NCI-H446 (cell line): ENCODE measurements at regions not wholly inside any gene's neighbourhood (a gene's known extent, or its start where the extent isn't known, plus 50 kb on each side); places are given as distances from the start of the nearest gene placed in this dataset.

Experiments
- DNase-seq, 2 experiments: peaks; one replicate each; lab custom pipeline; 2025; lab: John Stamatoyannopoulos, UW

DNA sequence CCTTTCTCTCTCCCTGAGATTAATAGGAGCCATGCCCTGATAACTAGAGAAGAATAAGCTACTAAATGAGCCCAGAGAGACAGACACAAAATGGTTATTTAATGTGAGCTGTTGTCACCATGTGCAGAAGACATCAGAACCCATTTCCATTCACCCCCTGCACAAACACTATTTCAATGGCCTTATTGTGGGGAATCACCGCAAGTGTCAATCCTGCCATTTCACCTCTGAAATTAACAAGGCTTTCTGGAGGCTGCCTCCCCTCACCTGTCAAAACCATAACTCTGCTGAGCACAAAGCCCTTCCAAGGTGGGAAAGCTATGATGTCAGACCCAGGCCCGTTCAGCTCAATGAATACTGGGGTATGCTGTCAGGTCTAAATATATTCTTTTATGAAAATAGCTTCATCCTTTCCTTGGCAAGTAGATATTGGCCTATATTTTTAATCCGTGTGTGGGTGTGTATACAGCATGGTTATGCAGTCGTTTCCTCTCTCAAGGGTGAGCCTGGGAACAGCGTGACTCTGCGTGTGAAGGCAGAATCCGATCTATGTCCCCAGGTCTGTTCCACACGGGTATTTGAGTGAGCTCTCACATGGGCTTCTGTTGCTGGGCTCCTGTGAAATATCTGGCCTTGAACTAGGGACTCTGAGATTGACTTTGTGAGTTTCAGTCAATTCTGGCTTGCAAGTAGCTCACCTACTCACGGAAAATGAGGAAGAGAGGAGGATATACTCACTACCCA is 266.3 kb downstream of the FBXW7 start:
- no peak for DNase-seq

DNA sequence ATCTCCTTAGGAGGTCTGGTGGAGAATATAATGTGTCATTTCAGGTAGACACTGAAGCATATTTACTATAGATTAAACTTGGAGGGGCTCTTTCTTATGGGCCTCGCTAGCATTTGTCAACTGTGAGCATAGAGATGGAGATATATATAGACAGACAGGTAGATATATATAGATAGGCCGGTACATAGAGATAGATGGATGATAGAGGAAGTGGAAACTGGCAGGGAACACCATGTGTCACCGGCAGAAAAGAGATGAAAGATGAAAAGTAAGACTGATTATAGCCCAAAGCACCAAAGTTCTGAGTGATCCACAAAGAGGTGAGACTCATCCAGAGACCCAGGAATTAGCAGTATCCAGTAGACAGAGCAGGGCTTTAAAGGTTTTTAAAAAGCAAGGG is 268.1 kb downstream of the FBXW7 start:
- no peak for DNase-seq

DNA sequence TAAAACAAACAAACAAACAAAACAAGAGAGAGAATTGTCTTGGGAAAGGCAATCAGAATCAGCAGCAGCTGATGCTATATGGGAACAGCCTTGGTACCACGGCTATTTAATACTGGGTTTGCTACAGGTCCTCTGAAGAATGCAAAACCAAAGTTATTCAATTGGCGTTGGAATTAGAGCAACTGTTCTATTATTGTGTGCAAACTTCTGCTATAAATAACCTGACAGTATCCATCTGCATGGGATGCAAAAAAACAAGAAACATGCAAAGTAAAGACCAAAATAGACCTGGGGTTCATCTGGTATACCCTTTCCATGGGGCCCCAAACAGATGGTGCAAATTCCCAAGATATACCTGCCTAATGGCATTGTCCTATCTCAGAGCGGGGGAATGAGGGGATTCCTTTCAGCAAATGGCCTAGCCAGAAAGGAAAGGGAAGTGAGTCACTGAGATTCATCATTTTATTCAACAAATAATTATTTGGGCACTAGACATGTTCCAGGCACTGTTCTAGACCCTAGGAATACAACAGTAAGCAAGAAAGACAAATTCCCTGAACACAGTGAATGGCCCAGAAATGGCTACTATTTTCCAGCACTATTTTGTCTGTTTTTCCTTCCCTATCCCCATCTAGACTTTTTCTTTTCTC is 268.9 kb downstream of the FBXW7 start:
- no peak for DNase-seq

DNA sequence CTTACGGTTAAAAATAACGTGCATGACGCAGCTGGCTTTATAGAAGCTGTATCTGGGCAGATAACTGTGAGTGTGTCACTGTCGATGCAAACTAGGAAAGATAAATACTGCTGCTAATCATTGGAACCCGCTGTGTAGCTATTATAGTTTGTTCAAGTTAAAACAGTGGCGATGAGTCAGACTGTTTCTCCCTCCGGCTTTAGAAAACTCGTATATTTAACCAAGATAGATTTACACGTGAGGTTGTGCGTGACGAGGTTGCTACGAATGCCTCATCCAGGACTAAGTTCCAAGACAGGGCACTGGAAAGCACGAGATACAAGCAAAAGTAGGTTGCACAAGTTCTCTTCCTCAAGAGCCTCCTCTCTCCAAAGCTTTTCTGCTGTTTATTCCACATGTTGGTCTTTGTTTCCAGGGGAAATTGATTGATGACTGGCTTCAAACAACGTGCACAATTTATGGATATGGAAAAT is 270.7 kb downstream of the FBXW7 start:
- no peak for DNase-seq

DNA sequence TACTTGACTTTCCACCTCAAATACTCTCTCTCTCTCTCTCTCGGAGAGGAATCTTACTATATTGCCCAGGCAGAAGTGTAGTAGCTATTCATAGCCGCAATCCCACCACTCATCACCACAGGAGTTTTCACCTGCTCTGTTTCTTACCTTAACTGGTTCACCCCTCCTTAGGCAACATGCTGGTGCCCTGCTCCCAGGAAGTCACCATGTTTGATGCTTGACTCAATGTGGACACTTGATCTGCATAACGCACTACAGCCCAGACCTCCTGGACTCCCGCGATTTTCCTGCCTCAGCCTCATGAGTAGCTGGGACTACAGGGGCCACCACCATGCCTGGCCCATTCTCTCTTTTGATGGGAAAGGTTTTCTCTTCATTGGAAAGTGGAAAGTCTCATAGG is 271.8 kb downstream of the FBXW7 start:
- DNase-seq: no peak

DNA sequence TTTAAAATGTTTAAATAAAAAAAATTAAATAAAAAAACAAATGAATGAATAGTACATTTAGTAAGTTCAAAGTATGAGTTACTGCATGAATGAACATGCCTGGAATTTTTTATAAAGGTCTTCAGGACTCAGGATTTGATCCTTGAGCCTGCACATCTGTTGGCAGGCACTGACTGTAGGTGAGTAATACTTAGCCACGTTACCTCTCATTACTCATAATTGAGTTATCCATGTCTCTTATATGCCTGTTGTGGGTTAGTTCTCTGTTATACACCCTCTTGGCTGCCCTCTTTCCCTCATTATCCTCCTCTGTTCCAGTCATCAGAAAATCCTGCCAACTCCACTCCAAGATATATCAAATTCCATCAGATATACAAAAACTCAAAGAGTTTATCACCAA is 276.0 kb downstream of the FBXW7 start:
- DNase-seq: no peak

DNA sequence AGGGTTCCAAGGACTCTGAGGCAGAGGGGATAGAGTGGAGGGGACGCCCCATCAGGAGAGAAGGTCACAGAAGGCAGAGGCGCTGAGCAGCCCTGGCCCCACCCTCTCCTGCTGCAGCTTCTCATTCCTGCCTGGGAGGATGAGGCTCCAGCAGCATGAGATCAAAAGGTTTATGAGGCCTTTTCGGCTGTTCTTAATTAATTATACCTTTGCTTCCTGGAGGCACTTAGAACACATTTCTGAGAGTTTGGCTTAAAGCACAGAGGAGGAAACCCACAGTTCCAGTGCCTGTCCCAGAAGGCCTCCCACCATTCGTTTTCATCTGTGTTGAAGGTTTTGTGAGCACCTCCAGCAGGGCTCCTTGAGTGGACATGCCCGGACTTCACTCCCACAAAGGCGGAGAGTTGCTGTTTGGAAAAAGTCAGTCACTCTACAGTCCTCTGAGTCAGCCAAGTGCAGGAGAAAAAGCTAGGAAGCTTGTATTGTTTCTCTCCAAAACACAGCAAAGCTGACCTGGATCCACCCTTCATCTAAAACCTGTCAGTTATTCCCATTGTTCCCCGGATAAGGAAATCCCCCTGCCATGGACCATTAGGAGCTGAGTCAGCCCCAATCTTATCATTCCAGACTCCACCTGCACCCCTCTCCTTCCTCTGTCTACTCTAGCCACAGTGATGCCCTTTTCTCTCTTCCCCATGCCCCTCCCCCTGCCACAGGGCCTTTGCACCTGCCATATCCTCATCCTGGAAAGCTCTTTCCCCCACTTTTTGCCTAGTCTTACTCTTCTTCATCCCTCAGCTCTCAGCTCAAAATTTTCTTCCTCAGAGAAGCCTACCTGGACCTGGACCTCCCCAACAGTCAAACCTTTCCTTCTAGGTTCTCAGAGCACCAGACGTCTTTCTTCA is 276.8 kb downstream of the FBXW7 start:
- no peak for DNase-seq

DNA sequence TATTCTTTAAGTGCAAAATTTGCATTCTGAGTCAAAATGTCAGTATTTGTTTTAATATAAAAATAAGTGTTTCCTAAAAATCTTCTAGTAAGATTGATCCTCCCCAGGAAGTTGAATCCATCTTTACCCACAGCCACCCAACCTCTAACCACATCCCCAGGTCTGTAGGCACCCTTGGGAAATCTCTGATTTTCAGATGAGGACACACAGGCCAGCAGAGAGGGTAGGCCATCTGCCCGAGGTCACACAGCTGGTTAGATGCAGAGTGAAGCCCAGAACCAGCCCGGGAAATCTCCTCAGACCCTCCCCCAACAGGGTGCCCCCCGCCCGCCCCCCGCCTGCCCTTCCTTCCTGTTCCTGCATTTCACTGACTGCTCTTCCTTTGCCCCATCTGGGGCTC is 277.5 kb downstream of the FBXW7 start:
- no peak for DNase-seq

DNA sequence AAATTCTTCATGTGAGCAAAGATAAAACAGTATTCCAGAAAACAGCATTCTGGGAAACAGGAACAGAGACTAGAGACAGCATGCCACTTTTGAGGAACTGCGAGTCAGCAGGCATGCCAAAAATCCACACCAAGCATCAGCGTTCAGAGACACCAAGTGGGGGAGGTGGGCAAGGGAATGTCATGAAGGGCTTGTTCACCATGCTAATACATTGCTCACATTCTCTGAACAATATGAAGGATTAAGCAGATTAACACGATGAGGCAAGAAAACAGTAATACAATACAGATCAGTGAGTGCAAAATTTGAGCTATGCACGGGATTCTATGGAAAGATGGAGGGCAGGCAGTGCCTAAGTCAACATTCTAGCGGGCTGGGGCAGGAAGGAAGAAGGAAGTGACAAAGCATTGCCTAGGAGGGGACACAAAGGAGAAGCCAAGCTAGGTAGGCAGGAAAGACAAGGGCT is 278.3 kb downstream of the FBXW7 start:
- DNase-seq: no peak

DNA sequence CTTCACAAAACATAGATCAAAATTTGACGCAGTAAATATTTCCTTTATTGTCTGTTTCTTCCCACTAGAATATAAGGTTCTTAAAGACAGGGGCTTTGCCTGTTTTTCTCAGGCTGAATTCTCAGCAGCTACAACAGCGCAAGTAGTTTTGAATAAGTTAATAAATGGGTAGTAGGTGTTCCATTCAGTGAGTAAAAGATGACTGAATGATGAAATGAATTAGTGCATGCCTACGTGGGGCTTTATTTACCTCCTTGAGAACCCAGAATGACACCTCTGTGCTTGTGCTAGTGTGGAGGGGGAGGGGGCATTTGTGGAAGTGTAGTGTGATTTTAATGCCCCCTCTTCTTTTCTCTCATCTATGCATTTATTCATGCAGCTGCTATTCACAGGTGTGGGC is 278.9 kb downstream of the FBXW7 start:
- no peak for DNase-seq

DNA sequence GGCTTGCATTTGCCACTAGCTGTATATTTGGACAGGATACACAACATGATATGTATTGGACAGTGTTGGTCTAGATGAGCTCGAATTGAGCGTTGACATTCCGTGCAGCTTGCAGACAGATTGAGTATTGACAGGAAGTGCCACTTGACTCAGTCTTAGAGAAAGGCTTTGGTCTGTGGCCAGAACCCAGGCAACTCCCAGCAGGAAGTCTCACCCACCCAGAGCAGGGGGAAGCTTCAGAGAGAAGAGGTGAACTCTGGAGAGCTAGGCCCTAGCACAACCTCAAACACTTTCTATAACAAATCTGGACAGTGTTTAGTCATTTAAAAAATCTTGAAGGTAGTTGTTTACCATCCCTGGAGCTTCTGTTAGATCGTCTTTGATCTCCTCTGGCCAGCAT is 280.5 kb downstream of the FBXW7 start:
- DNase-seq: peak in 1 of 2 experiments; percentile 2

DNA sequence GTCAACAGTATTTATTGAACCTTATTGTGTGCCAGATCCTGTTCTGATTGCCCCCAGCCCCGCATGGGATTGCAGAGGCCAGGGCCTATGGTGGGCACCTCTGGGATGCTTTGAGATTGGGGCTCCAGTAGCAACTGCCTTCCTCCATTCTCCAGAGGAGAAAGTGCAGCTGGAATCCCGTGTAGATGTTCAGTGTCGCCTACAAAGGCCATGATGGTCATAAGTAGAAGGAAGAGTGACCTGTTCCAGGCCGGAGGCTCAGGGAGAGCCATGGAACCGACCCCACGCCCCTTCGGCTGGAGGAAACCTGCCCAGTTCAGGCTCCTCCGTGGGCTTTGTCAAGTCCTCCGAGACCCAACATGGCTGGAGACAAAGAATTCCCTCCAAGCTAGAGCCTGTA is 287.5 kb downstream of the FBXW7 start:
- no peak for DNase-seq

DNA sequence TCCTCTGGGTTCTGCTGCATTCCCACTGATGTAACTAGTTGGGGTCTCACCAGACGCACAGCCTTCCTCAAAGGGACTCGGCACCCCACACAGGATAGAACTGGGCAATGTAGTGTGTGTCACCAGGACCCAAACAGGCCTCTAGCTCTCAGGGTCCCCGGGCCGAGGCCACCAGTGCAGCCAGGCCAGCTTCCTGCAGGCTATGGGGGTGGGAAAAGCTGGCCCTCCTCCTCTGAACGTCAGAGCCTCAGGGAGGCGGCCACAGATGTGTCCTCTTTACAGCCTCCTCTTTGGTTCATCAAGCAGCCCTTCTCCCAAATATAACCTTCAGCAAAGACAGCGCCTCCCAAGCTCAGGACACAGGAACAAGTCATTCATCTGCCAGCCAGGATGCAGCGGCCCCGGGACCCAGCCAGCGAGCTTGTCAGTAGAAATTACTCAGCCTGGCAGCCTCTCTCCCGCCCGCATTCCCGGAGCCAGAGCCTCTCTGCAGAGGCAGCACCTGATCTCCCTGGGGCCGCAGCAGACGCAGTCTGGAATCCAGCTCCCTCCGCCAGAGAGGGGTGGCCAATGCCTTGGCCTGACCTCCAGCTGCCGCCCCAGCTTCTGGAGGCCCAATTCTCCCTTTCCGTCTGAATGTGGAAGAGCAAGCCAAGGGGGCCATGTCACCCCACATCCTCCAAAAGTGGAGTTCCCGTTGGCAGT is 288.5 kb downstream of the FBXW7 start:
- DNase-seq: no peak

DNA sequence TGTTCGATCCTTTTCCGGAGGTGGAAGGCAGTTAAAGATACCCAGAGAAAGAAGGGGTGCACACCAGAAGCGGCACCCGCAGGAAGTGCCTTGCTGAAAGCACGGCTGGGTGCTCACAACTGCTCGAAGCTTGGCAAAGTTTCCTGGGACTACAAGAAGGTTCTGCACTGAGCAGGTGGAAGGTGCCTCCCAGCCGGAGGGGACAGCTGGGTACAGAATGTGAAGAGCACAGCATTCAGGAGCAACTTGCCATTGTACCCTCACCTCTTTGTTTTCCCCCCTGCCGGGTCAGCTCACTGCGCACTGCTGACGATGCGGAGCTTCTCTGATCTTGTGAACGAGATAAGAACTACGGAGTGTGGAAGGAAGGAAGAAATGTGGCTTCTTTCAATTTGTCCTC is 289.2 kb downstream of the FBXW7 start:
- no peak for DNase-seq

DNA sequence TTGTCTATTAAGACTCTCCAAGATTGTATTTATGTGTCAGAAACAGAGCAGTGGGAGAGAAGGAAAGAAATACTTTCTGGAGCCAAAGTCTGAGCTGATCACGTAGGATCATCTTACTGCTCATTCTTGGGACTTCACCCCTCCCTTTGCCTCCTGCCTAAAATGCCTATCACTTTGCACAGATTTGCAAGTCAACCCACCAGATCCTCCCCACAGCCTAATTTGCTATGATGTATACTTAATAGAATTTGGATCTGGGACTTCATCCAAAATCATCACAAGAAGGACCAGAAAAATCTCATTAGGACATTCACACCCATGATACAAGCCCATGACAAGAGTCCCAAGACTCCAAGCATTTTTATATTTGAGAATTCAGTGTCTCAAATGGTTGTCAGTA is 290.2 kb downstream of the FBXW7 start:
- no peak for DNase-seq

DNA sequence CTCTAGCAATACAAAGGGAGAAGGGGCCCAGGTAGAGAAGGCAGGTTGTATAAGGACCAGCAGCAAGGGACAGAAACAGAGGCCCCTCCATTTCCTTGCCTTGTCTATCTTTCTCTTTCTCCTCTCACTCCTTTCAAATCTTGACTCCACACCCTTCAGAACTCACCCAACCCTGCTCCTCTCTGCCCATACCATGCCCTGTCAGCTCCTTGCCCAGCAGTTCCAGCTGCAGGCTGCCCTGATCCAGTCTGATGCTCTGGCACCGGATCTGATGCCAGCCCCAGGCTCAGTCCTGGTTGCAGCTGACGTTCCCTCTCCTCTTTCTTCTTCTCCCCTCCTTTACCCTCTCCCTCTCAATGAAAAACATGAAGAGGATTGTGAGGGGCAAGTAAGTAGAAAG is 291.2 kb downstream of the FBXW7 start:
- DNase-seq: no peak

DNA sequence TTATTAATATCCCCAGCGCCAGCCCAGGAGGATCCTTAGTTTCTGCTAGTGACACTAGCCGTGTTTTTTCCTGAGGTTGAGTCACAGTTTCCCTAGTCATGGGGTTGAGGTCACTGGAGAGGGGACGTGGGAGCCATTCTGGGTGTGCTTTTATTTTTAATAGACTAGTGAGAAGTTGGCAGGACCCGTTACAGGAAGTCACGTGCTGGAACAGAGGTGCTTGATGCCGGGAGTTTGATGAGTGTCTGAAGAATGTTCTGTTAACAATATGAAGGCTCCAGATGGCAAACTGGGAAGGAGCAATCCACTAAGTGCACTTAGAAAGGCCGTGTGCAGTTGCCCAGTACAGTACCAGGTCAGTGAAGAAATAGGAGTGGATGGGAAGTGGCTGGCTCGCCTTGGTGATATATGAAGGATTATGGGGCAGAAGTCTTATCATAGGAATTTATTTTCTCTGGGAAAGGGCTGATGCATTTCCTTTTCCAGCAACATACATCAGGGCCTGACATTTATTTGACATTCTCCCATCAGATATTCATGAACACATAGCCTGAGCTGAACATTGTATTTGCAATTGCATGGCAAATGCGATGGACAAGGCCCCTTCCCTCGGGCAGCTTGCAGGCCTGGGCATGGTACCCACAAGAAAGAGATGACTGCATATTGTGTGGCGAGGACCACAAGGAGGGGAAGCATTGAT is 291.8 kb downstream of the FBXW7 start:
- DNase-seq: no peak

DNA sequence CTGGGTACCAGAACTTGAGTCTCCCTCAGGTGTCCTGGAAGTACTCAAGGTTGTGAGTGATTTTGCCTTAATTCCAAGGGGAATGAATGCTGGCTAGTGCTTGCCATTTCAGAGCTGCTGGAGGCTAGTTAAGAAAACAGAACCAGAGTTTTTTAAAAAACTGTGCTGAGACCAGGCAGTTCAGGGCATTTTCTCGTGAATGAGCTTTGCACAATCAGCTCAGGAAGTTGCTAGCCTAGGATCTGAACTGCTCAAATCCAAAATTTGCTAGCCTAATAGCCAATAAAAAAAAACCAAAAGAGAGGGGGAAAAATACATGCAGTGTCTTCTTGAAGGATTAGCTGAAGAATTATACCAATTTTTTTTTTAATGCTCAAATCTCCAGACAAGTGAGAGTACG is 292.7 kb downstream of the FBXW7 start:
- DNase-seq: no peak

DNA sequence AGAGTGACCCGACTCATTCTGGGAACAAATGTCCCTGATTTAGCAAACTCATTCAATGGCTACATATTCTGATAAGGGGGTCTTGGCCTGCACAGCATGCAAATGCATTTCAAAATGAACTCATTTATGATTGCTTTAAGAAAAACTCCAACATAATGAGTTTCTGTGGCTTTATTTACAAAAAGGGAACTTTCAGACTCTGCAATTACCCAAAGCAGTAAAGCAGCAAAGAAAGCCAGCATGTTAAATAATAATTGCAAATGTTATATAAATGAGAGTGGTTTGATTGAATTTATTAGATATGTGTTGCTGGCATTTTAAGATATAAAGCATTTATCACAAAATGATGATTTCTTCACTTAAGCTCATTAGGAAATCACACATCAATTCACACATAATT is 295.7 kb downstream of the FBXW7 start:
- DNase-seq: no peak

DNA sequence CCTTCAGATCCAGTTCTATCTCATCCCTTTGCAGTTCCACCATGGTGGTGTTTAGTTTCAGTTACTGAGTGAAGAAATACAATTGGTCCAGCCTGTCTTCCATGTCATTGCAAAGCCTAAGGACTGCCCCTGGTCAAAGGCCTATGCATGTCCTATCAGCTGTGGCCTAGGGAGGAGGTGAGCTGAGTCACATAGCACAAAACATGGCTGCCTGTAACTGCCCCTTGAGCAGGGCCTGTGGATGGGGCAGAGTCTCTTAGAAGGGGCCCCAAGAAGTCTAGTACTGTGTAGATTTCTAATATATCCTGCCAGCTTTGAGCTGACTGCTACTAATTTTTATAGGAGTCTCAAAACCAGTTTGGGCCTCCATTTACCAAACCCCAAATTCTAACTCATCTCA is 296.7 kb downstream of the FBXW7 start:
- no peak for DNase-seq

DNA sequence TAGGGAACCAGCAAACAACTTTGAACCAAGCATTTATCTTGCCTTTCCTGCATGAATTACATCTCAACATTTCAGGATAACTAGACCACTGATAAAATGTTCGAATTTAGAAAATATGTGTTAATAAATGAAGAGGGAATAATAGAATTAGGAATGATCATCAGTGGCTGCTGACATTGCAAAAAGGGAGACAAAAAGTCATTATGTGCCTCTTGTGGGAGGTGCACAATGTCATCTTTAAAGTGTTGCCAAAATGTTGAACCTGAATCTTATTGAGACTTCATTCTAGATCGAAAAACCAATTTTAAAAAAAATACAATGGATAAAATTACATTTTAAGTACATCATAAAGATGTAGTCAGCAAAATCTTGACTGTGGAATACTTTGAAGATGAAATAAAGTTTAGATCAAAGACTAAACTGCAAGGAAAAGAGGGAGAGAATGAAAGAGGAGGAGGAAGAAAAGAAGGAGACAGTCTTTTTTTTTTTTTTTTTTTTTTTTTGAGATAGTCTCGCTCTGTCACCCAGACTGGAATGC is 299.3 kb downstream of the FBXW7 start:
- DNase-seq: no peak
